GM21528 (cell line): ENCODE measurements at regions not wholly inside any gene's neighbourhood (a gene's known extent, or its start where the extent isn't known, plus 50 kb on each side); places are given as distances from the start of the nearest gene placed in this dataset.

ENCODE experiments used
- ATAC-seq: cut with Tn5 transposase; IDR thresholded peaks from one replicate; pipeline ENCODE4 v1.9.1; 2021; ENCODE audit warnings: mild to moderate bottlenecking, moderate library complexity; ENCODE audit not compliant: unreplicated experiment, low FRiP score

- no peak for ATAC-seq
Measured at GRCh38 chr1:25028587-25028906, 98.5 kb upstream of the RUNX3 start.

DNA sequence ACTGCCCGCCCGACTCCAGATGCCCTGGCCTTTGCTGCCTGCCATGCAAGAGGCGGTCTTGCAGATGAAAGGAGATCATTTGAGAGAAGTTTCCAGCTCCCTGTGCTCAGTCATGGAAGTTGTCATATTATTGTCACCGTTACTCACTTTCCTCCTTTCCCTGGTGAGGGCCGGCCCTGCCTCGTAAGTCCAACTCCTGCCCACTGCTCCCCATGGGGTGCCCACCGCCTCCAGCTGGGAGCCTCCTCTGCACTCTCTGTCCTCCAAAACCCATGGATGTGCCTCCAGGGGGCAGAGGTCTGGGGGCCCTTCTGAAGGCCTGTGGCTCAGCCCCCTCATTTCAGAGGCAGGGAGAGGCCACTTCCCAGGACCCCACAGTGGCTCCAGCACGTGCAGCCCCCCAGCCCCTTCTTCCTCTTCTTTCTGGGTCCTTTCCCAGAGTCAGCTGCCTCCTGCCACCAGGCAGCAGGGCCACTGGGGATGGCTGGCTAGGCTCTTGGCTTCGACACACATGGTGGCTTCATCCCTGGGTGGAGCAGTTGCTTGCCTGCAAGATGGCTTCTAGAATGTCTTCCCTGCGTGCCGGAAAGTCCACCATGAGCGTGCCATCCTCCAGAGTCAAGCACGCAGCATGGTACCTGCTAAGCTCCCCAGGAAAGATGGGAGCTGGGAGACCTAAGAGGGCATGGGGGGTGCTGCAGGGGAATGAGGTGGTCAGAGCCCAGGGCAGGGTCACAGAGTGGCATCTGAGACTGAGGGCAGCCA lies 97.9 kb upstream of the RUNX3 start:
- ATAC-seq, result no peak

DNA sequence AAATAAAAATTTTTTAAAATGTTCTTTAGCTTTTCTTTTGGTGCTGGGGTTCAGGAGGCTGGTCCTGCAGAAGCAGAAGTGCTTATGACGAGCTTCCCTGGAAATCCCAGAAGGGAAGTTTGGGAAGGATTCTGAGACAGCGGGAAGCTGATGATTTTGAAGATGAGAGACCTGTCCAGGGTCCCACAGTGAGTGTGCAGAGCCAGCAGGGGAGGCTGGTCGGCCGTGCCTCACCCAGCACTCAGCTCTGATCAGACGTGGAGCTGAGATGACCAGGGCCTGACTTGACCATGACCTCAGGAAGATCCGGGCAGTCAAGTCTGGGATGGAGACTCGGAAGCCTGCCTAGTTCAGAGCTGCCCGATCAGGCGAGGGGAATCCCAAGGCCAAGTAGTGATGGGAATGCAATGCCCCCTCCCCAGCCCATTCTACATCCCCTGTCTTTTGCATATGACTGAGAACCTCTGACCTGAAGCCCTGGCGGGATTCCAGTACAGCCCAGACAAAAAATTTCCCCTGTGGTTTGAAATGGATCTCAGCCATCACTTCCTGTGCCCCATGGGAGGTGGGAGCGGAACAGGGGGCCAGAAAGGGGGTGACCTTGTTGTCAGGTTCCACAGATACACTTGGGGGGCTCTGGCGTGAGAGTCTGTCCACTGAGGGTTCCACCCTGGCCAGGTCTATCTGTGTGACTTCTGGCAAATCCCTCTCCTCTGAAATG lies 96.8 kb upstream of the RUNX3 start:
- no peak for ATAC-seq

DNA sequence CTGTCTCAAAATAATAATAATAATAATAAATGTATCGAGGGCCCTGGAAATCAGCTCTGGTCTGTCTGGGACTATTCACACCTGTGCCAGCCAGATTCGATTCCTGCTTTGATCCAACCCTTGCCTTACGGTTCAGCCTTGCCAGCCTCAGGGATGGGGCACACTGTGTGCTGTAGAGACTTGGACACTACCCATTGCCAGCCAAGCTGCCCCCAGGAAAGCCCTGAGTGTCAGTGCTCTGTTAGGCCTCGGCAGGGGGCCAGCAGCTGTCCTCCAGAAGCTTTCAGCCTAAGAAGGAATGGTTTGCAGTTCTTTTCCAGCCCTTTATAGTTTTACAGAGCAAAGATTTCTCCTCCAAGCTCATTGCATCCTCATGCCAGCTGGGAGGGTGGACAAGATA lies 96.2 kb upstream of the RUNX3 start:
- ATAC-seq, result no peak

GRCh38 chr1:25024615-25025350 lies 94.7 kb upstream of the RUNX3 start:
- ATAC-seq, result no peak

DNA sequence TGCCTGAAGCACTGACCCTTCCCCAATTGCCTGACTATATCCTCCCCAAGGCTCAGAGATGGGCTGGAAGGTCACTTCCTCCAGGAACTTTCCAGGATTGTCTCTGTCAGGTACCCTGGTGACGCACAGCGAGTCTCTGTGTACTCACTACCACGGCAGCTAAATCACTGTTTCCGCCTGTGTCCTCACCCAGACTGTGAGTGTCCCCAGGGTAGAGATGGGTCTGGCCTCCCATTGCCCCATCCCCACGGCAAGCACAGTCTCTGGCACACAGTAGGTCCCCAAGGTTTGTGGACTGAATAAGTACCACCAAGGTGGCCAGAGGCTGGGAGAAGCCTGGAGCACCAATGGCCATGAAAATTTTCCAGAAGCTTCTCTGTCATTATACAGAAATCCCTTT lies 93.8 kb upstream of the RUNX3 start:
- ATAC-seq, result no peak

DNA sequence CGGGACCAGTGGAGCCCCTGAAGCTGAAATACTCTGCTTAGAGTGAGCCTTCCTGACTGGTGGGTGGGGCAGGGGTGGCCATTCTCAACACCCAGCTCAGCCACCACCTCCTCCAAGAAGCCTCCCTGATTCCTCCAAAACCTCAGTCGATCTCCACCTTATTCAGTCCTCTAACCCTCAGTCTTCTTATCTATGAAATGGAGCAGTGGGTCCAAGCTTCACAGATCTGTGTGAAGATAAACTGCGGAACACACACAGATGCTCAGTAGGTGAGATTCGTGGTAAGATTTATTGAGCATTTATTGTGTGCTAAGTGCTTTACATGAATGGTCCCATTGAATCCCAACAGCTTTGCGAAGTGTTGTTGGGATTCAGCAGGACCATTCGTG lies 93.1 kb upstream of the RUNX3 start:
- ATAC-seq, result no peak

DNA sequence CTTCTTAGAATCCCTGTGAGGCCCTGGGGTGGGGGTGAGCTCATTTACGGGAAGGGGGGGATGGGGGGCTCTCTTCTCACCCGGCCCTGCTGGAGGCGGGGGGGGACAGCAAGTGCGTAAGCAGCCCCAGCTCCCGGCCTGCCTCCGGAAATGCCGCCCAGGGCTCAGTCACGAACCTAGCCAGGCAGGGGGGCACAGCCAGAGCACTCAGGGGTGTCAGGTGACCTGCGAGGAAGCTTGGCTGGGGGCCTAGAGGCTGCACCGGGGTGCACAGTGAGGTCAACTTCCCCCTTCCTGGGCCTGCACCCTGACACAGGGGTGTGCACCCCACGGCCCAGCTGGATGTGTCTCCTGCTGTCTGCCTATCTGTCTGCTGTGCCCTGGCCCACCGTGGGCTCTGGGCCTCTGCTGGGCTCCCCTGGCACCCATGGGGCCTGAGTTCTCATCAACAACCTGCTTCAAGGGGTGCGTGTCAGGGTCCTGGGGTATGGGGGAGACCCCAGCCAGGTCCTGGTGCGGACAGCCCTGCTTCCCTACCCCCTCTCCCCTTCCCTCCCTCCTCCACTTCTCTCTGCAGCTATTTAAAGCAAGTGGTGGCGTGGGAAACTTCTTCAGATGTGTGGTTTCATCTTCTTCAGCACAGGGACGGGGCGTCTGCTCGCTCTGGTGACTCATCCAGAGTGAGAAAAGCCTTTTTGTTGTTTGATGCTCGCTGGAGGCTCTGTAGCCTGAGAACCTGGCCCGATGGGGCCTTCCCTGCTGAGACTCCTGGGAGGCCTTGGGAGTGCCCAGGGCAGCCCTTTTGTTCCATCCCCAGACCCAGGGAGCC lies 92.5 kb upstream of the RUNX3 start:
- peak; percentile 72 for ATAC-seq

GRCh38 chr1:25021591-25022215 lies 91.6 kb upstream of the RUNX3 start:
- ATAC-seq, result no peak

- no peak for ATAC-seq
Measured at GRCh38 chr1:25020851-25021590, 90.9 kb upstream of the RUNX3 start.

GRCh38 chr1:25020173-25020845 lies 90.2 kb upstream of the RUNX3 start:
- no peak for ATAC-seq

DNA sequence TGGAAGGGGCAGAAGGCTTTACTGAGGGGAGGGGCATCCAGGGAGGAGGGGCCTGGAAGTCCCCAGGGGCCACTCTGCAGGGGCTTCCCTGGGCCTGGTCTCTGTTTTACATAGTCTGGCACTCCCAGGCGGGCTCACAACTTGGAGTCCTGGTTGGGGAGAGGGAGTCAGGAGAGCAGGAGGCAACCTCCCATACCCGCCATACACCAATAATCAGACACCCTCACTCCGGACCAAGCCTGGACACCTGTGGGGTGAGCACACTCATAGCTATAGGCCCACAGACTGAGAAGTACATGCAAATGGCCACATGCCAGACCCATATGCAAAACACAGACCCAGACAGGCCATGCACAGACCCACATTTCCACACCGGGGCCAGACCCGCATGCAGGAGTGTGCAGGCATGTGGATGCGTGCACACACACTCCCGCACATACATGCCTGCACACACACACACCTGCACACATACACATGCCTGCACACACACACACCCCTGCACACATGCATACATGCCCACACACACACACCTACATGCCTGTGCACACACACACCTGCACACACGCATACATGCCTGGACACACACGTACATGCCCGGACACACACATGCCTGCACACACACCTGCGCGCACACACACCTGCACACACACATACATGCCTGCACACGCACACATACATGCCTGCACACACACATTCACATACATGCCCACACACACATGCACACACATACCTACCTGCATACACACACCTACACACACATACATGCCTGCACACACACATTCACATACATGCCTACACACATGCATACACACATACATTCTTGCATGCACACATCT lies 89.5 kb upstream of the RUNX3 start:
- ATAC-seq, result peak; percentile 38

- no peak for ATAC-seq
Measured at GRCh38 chr1:25018943-25019336, 88.9 kb upstream of the RUNX3 start.

DNA sequence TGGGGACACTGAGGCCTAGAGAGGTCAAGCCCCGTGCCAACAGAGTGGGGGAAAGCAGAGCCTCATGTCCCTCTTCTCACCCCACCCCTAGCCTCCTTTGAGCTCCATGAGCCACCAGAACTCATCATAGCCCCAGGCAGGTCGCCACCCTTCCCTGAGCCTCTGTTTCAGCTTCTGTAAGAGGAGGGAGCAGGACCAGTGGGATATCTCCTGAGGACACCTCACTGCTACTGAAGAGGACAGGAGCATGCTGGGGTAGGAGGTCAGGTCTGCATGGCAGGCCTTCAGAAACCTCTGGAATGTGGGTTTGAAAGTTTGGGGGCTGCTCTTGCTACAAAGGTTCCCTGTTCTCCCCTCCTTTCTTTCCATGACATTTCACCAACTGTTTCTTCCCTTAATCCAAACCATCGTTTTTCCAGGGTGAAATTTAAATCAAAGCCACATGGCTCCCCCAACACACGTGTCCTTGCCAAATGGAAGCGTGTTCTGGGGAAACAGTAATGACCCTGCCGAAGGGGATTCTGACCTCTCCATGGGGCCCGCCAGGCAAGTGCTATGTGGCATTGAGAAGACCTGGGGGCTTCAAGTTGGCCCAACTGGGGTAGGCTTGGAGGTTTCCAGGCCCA lies 88.1 kb upstream of the RUNX3 start:
- no peak for ATAC-seq

DNA sequence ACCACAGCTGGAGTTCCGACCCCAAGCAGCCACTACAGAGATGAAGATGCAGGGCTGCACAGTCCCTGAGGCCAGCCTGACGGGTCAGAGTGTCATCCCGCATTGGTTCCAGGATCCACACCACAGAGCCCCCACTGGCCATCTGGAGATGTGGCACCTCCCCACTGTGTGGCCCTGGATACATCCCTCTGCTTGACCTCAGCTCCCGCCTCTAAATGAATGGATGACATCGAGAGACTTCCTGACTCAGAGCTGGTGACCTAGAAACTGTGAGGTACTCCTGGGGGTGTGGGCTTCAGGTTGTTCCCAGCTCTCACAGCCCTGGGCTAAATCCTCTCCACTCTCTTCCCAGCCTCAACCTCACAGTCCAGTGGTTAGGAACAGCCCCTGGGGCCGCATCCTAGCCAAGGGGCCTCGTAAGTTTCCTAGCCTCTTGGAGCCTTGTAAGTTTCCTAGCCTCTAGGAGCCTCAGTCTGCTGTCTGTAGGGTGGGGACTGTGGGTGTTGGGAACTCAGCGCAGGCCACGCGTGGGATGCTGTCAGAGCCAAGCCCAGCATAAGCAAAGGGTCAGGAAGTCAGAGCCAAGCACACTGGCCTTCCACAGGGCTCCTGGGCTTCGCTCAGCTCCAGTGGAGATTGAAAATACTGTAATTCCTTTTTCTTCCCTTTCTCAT lies 87.5 kb upstream of the RUNX3 start:
- no peak for ATAC-seq

DNA sequence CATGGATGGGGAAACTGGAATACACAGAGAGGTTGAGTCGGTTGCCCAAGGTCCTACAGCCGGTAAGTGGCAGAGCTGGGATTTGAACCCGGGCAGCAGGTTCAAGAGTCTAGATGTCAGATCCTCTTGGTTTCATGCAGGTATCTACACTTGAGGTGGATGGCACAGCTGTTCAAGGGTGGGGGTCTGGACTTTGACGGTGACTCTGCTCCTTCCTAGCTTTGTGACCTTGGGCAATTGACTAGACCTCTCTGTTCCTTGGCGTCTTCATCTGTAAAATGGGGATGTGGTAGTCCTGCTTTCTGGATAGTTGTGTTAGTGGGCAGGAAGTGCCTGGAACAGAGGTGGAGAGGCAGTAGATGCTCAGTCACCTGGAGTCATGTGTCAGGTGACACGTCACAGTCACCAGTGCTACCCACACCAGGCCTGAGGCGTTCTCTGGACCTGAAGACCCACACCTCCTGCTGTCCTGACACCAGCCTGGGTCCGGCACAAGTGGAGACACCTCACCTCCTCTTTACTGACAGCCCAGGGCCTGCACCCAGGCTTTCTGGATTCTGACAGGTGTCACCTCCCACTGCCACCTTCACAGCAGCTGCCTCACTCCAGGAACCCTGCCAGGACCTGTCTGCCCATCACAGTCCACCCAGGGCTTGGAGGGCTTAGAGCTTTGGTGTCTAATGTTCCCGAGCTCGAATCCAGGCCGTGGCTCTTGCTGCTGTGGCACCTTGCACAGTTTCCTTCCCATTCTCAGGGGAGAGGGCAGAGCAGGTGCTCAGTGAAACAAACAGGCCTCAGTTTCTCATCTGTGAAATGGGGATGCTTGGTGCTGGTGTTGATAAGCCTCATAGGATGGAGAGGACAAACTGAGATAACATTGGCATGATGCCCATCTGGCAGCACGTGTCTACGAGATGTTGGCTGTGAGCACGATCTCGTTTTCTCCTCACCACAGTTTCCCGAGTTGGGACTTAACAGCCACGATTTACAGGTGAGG lies 83.2 kb upstream of the RUNX3 start:
- no peak for ATAC-seq
